ENCODE measurements at regions not wholly inside any gene's neighbourhood (a gene's known extent, or its start where the extent isn't known, plus 50 kb on each side); places are given as distances from the start of the nearest gene placed in this dataset.

DNA sequence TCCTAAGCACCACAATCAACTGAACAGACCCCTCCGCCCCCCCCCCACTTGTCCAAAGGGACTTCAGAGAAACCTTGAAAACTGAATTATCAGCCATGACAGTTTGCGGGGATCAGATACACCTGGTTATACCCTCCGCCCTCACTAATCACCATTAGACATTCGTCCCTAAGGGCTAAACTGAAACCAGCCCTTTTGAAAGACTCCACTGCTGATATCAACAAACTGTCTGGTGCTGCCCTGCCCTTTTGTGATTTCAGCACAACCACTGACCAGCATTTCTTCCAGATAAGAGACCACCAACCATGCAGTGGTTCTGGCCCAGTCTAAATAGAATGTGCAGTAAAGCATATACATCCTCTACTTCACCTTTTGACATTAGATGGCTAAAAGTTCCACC lies 1422.9 kb downstream of the EFNB2 start:
- no peak for TF ChIP-seq CTCF (IDR thresholded peaks at IDR 0.05; ENCODE audit: insufficient read depth, low read length, poor library complexity, severe bottlenecking)
- no peak overlapping the region for H3K4me3 ChIP-seq (replicated peaks; ENCODE audit: low read depth, low read length)
- DNase-seq (ENCODE audit: extremely low read depth, insufficient read length) = no peak
- H3K36me3 ChIP-seq (ENCODE audit: control insufficient read depth, insufficient read depth, low read length) = no peaks in the 10 kb centered on the region
- H3K27me3 ChIP-seq (replicated peaks; ENCODE audit: control insufficient read depth, insufficient read depth, low read length) = no peaks in the 10 kb centered on the region

DNA sequence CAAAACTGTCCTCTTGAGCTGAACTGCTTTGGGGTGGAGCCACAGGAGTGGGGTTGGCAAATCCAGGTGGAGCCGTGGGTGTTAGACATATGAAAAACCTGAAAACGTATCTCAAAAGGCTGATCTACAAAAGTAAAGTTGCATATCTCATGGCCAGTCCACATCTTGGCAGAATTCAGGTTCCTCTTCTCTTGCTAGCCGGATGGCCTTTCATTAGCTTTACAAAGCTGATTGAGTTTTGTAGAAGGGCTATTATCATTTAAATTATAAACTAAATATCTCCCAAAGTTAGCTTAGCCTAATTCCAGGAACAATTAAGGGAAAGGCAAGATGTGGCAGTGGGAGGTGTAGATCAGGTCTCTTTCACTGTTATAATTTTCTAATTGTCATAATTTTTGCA lies 1427.7 kb downstream of the EFNB2 start:
- H3K4me3 ChIP-seq (replicated peaks; ENCODE audit: low read depth, low read length) = no peak overlapping the region
- DNase-seq (ENCODE audit: extremely low read depth, insufficient read length) = no peak
- no peaks in the 10 kb centered on the region for H3K36me3 ChIP-seq (ENCODE audit: control insufficient read depth, insufficient read depth, low read length)
- H3K27me3 ChIP-seq (replicated peaks; ENCODE audit: control insufficient read depth, insufficient read depth, low read length) = no peaks in the 10 kb centered on the region
- TF ChIP-seq CTCF (IDR thresholded peaks at IDR 0.05; ENCODE audit: insufficient read depth, low read length, poor library complexity, severe bottlenecking) = no peak

GRCh38 chr13:105105471-105105870 lies 1430.0 kb downstream of the EFNB2 start:
- Histone ChIP-seq H3K27me3 (replicated peaks; ENCODE audit: control insufficient read depth, insufficient read depth, low read length) (no peaks in the 10 kb centered on the region), H3K36me3 (ENCODE audit: control insufficient read depth, insufficient read depth, low read length) (no peaks in the 10 kb centered on the region), H3K4me3 (replicated peaks; ENCODE audit: low read depth, low read length) (no peak overlapping the region)
- no peak for TF ChIP-seq CTCF (IDR thresholded peaks at IDR 0.05; ENCODE audit: insufficient read depth, low read length, poor library complexity, severe bottlenecking)
- DNase-seq (ENCODE audit: extremely low read depth, insufficient read length) = no peak

- no peak overlapping the region for H3K4me3 ChIP-seq (replicated peaks; ENCODE audit: low read depth, low read length)
- no peak for DNase-seq (ENCODE audit: extremely low read depth, insufficient read length)
- H3K27me3 ChIP-seq (replicated peaks; ENCODE audit: control insufficient read depth, insufficient read depth, low read length) = no peaks in the 10 kb centered on the region
- no peaks in the 10 kb centered on the region for H3K36me3 ChIP-seq (ENCODE audit: control insufficient read depth, insufficient read depth, low read length)
- TF ChIP-seq CTCF (IDR thresholded peaks at IDR 0.05; ENCODE audit: insufficient read depth, low read length, poor library complexity, severe bottlenecking) = no peak
Observed at GRCh38 chr13:105097521-105097920, 1437.9 kb downstream of the EFNB2 start.

DNA sequence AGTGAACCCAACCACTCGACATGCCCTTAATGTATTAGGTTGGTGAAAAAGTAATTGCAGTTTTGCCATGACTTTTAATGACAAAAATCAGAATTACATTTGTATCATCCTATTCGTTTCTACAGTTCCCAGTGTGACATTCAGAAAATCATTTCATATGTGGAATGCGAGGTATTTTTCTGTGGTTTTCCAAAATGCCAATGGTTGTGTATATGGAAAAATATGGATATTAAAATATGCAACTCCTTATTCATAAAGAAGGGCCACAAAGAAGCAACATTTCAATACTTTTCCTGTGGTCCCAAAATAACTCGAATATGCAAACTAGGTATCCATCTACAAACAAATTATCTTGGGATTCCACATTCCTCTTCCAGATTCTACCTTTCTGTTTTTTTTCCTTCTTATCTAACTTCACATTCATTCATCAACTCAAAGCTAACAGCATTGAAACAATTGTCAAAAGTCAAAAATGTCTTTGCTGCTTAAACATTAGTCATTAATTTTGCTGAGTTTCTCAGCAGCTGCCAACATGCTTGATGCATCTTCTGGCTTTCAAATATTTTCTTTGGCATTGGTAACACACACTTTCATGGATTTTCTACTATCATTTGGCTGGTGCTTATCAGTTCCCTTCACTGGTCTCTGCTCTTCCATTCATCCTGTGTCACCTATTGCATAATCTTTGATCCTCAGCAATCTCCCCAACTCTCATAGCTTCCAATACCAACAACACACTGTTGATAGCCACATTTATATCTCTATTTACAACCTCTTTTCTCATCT lies 1445.4 kb downstream of the EFNB2 start:
- Histone ChIP-seq H3K36me3 (ENCODE audit: control insufficient read depth, insufficient read depth, low read length) (no peaks in the 10 kb centered on the region), H3K27me3 (replicated peaks; ENCODE audit: control insufficient read depth, insufficient read depth, low read length) (no peaks in the 10 kb centered on the region), H3K4me3 (replicated peaks; ENCODE audit: low read depth, low read length) (no peak overlapping the region)
- no peak for DNase-seq (ENCODE audit: extremely low read depth, insufficient read length)
- no peak for TF ChIP-seq CTCF (IDR thresholded peaks at IDR 0.05; ENCODE audit: insufficient read depth, low read length, poor library complexity, severe bottlenecking)

GRCh38 chr13:105087945-105088344 lies 1447.5 kb downstream of the EFNB2 start:
- Histone ChIP-seq H3K36me3 (ENCODE audit: control insufficient read depth, insufficient read depth, low read length) (no peaks in the 10 kb centered on the region), H3K4me3 (replicated peaks; ENCODE audit: low read depth, low read length) (no peak overlapping the region), H3K27me3 (replicated peaks; ENCODE audit: control insufficient read depth, insufficient read depth, low read length) (no peaks in the 10 kb centered on the region)
- TF ChIP-seq CTCF (IDR thresholded peaks at IDR 0.05; ENCODE audit: insufficient read depth, low read length, poor library complexity, severe bottlenecking) = no peak
- no peak for DNase-seq (ENCODE audit: extremely low read depth, insufficient read length)
